Activated B cell treated with CpG ODN at 0.5 μM for 24 hours (primary cell): ENCODE measurements at regions not wholly inside any gene's neighbourhood (a gene's known extent, or its start where the extent isn't known, plus 50 kb on each side); places are given as distances from the start of the nearest gene placed in this dataset.

Experiments
- ATAC-seq: fragments of 200-7000 bp; cut with Tn5 transposase; one replicate; pipeline ENCODE4 v1.10.0; 2021; ENCODE audit warnings: low read depth, mild to moderate bottlenecking, moderate library complexity
- CTCF ChIA-PET: fragments of 350-600 bp; sonication (Branson Sonifier 250); formaldehyde crosslinking; loops from one replicate; lab custom pipeline; 2021; ENCODE audit warnings: antibody characterized with exemption; lab: Charles Lee
- POLR2A ChIA-PET: fragments of 350-600 bp; sonication (Branson Sonifier 250); formaldehyde crosslinking; loops from one replicate; lab custom pipeline; 2021; ENCODE audit warnings: antibody characterized with exemption; lab: Charles Lee
- DNase-seq: peaks from one replicate; pipeline ENCODE4 v3.0.0; 2022
- H3K27ac Mint-ChIP-seq: one replicate; pipeline ENCODE4 v1.8.0; 2020; ENCODE audit warnings: mixed read lengths
- H3K27me3 Mint-ChIP-seq: one replicate; pipeline ENCODE4 v1.8.0; 2021; ENCODE audit warnings: mixed read lengths
- H3K36me3 Mint-ChIP-seq: one replicate; pipeline ENCODE4 v1.8.0; 2021; ENCODE audit warnings: low read depth, mixed read lengths
- H3K4me1 Mint-ChIP-seq: one replicate; pipeline ENCODE4 v1.8.0; 2021; ENCODE audit warnings: mixed read lengths
- H3K4me3 Mint-ChIP-seq: one replicate; pipeline ENCODE4 v1.8.0; 2020; ENCODE audit warnings: mild to moderate bottlenecking, mixed read lengths
- H3K9me3 Mint-ChIP-seq: one replicate; pipeline ENCODE4 v1.8.0; 2020; ENCODE audit warnings: mixed read lengths
- intact Hi-C: fragments of 100-400 bp; cut with micrococcal nuclease; formaldehyde crosslinking; loops from one replicate; pipeline ENCODE4 v1.15.1; 2024
- TF ChIP-seq, protein P1 (sequence below): fragments of 200-600 bp; IDR thresholded peaks from one replicate; pipeline ENCODE4 v1.8.0; 2022; ENCODE audit warnings: antibody characterized with exemption, mild to moderate bottlenecking

DNA sequence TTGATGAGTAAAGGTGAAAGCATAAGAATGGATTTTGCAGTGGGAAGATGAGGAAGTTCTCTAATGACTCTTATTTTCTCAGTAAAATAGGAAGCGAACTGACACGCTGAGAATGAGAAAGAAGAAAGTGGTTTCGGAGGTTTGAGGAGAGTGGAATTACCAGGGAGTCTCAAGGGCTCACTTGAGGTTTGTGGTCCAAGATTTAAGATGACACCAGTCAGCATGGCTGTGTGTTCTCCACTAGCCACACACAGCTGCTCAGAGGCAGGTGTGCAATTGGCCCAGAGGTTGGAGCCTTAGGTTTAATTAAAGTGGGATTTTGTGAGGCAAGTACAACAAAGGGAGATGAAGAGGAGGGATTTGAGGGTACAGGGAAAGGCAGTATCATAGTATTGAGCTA lies 99.6 kb upstream of the NBEA start:
- H3K27ac Mint-ChIP-seq = no peak overlapping the region
- intact Hi-C loops = no loop called here
- no peaks in the 10 kb centered on the region for H3K4me1 Mint-ChIP-seq
- H3K27me3 Mint-ChIP-seq = no peaks in the 10 kb centered on the region
- no peak overlapping the region for H3K4me3 Mint-ChIP-seq
- DNase-seq = no peak
- no peaks in the 10 kb centered on the region for H3K9me3 Mint-ChIP-seq
- ChIA-PET POLR2A (no interaction called here), CTCF (no interaction called here)
- no peaks in the 10 kb centered on the region for H3K36me3 Mint-ChIP-seq
- TF ChIP-seq, protein P1, sequence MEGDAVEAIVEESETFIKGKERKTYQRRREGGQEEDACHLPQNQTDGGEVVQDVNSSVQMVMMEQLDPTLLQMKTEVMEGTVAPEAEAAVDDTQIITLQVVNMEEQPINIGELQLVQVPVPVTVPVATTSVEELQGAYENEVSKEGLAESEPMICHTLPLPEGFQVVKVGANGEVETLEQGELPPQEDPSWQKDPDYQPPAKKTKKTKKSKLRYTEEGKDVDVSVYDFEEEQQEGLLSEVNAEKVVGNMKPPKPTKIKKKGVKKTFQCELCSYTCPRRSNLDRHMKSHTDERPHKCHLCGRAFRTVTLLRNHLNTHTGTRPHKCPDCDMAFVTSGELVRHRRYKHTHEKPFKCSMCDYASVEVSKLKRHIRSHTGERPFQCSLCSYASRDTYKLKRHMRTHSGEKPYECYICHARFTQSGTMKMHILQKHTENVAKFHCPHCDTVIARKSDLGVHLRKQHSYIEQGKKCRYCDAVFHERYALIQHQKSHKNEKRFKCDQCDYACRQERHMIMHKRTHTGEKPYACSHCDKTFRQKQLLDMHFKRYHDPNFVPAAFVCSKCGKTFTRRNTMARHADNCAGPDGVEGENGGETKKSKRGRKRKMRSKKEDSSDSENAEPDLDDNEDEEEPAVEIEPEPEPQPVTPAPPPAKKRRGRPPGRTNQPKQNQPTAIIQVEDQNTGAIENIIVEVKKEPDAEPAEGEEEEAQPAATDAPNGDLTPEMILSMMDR = no peak
- ATAC-seq = no peak

DNA sequence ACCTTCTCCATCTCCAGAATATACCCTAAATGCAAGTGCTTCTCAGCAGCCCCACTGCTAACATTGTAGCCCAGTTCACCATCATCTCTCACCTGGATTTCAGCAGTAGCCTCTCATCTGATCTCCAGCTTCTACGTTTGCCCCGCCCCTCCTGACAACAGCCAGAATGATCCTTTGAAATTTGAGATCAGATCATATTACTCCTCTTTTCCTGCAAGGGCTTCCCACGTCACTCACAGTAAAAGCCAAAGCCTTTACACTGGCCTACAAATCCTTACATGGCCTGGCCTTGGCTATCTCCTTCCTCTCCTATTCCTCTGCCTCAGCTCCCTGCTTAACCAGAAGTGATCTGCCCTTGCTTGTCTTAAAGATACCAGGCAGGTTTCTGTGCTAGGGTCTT lies 94.3 kb upstream of the NBEA start:
- Mint-ChIP-seq H3K9me3 (no peaks in the 10 kb centered on the region), H3K36me3 (no peaks in the 10 kb centered on the region), H3K4me3 (no peak overlapping the region), H3K4me1 (no peaks in the 10 kb centered on the region), H3K27ac (no peak overlapping the region), H3K27me3 (no peaks in the 10 kb centered on the region)
- TF ChIP-seq, protein P1 = no peak
- ATAC-seq (no peak), DNase-seq (no peak)
- intact Hi-C loops = no loop called here
- ChIA-PET CTCF (no interaction called here), POLR2A (no interaction called here)

DNA sequence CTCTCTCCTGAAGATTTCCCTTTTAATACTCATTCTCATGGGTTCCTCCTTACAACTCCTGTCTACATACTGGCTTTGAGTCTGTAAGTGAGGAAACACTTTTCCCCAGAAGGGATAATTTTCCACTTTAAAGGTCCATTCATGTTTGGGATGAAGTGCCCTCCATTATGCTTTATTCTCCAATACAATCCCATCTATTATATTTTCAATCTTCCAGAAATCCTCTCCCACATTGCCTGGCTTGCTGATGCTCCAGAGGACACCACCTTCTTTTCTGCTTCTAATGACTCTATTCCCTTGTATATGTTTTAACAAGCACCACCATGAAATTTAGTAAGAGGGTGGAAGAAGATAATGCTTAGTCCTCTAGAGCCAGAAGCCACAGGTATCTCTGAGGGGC lies 92.7 kb upstream of the NBEA start:
- intact Hi-C loops = no loop called here
- Mint-ChIP-seq H3K4me1 (no peaks in the 10 kb centered on the region), H3K9me3 (no peaks in the 10 kb centered on the region), H3K36me3 (no peaks in the 10 kb centered on the region), H3K27me3 (no peaks in the 10 kb centered on the region), H3K4me3 (no peak overlapping the region), H3K27ac (no peak overlapping the region)
- TF ChIP-seq, protein P1 = no peak
- ChIA-PET POLR2A (no interaction called here), CTCF (no interaction called here)
- DNase-seq = no peak
- no peak for ATAC-seq

DNA sequence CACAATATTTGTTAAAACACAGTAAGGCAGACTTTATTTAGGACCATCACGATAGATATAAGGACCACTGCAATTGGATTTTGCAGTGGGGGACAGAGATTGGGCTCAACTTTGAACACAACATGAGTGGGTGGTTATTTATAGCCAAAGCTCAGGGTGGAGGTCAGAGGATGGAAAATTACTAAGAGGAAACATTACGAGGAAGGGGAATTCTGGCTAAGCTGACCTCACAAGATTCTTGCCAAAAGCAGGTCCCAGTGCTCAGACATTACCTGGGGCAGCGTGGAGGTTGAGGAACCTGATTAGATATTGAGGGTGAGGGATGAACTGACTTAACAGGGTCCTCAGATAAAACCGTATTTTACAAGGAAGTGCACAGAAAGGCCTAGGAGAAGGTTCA lies 88.9 kb upstream of the NBEA start:
- ChIA-PET POLR2A (no interaction called here), CTCF (no interaction called here)
- Mint-ChIP-seq H3K27ac (no peak overlapping the region), H3K4me1 (no peaks in the 10 kb centered on the region), H3K27me3 (no peaks in the 10 kb centered on the region), H3K9me3 (no peaks in the 10 kb centered on the region), H3K36me3 (no peaks in the 10 kb centered on the region), H3K4me3 (no peak overlapping the region)
- DNase-seq (no peak), ATAC-seq (no peak)
- intact Hi-C loops = no loop called here
- TF ChIP-seq, protein P1 = no peak

DNA sequence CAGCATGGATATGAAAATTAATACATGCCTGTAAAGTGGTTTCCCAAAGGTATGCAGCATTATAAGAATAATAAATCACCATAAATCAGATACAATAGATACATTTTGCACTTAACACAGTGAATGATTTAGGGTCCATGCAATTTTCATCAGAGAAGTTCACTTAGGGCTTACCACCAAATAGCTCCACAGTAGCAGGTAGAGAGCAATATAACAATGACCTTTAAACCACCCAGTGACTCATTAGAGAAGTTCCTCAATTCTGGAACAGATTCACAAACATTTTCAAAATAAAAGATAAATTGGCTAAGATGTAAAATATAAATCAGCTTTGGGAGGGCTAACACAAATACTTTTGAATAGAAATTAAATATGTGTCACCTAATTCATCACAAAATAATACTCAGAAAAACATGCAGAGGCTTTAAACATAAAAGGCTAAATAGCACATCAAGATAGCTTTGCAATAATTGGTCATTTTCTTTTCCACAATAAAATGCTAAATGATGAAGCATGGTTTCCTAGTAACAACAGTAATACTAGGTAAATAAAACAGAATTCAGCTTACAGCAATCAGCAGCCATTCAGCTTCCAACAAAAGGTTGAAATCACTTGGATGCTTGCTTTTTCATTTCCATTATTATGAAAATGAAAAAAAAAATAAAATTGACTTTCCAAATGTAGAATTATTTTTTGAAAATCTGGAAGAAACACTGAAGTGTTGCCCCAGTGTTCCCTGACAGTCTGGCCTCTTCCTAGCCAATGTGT lies 84.3 kb upstream of the NBEA start:
- Mint-ChIP-seq H3K4me1 (no peaks in the 10 kb centered on the region), H3K27me3 (no peaks in the 10 kb centered on the region), H3K27ac (no peak overlapping the region), H3K4me3 (no peak overlapping the region), H3K36me3 (no peaks in the 10 kb centered on the region), H3K9me3 (no peaks in the 10 kb centered on the region)
- POLR2A ChIA-PET = no interaction called here
- CTCF ChIA-PET = no interaction called here
- ATAC-seq = no peak
- intact Hi-C loops = no loop called here
- TF ChIP-seq, protein P1 = no peak
- no peak for DNase-seq
